Type B pancreatic cell (in vitro differentiated cells): ENCODE measurements at regions not wholly inside any gene's neighbourhood (a gene's known extent, or its start where the extent isn't known, plus 50 kb on each side); places are given as distances from the start of the nearest gene placed in this dataset.

ENCODE experiments used
- DNase-seq: peaks from one replicate; pipeline ENCODE4 v3.0.0; 2021; ENCODE audit warnings: mixed read lengths; ENCODE audit not compliant: unreplicated experiment; ENCODE audit errors: extremely low spot score
- H3K27ac Mint-ChIP-seq: 2 replicates; pipeline ENCODE4 v1.8.0; 2021; ENCODE audit warnings: mild to moderate bottlenecking, mixed read lengths
- H3K27me3 Mint-ChIP-seq: 2 replicates; pipeline ENCODE4 v1.8.0; 2021; ENCODE audit warnings: mixed read lengths
- H3K36me3 Mint-ChIP-seq: 2 replicates; pipeline ENCODE4 v1.8.0; 2021; ENCODE audit warnings: mixed read lengths
- H3K4me1 Mint-ChIP-seq: one replicate; pipeline ENCODE4 v1.8.0; 2021; ENCODE audit warnings: mixed read lengths; ENCODE audit not compliant: unreplicated experiment
- H3K4me3 Mint-ChIP-seq: 2 replicates; pipeline ENCODE4 v1.8.0; 2021; ENCODE audit warnings: mild to moderate bottlenecking, mixed read lengths
- H3K9me3 Mint-ChIP-seq: 2 replicates; pipeline ENCODE4 v1.8.0; 2021; ENCODE audit warnings: mixed read lengths
- CTCF ChIP-seq: fragments of 200-600 bp; sonication (generic); conservative IDR thresholded peaks from 2 replicates; pipeline ENCODE4 v1.5.0; 2021; ENCODE audit warnings: antibody characterized with exemption, mild to moderate bottlenecking

DNA sequence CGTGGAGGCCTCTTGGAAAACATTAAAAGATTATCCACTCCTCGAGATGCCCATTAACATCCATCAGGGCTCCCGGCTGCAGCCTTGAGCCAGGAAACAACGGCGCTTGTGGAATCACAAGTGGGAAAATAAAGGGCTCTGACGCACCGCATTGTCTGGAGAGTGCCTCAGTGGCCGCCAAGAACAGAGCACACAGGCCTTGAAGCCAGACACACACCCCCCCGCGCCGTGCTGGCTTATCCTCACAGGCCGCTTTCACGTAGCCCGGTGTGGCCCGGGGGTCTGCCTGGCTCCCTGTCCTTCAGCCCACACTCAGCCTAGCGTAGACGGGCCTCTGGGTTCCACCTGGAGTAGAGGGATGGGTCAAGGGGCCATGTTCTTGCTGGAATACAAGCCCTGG is 1020.5 kb downstream of the BRD1 start:
- Mint-ChIP-seq H3K36me3 (no peaks in the 10 kb centered on the region), H3K27me3 (peaks cover 9% of the 10 kb centered on the region), H3K4me3 (no peak overlapping the region), H3K27ac (no peak overlapping the region), H3K4me1 (peaks cover 6% of the 10 kb centered on the region), H3K9me3 (no peaks in the 10 kb centered on the region)
- no peak for TF ChIP-seq CTCF
- no peak for DNase-seq

- DNase-seq = no peak
- H3K4me3 Mint-ChIP-seq = no peak overlapping the region
- H3K4me1 Mint-ChIP-seq = peaks cover 6% of the 10 kb centered on the region
- no peaks in the 10 kb centered on the region for H3K36me3 Mint-ChIP-seq
- H3K27me3 Mint-ChIP-seq = peaks cover 8% of the 10 kb centered on the region
- H3K27ac Mint-ChIP-seq = no peak overlapping the region
- TF ChIP-seq CTCF = no peak
- no peaks in the 10 kb centered on the region for H3K9me3 Mint-ChIP-seq
Measured at GRCh38 chr22:48806227-48806781, 1021.4 kb downstream of the BRD1 start.

DNA sequence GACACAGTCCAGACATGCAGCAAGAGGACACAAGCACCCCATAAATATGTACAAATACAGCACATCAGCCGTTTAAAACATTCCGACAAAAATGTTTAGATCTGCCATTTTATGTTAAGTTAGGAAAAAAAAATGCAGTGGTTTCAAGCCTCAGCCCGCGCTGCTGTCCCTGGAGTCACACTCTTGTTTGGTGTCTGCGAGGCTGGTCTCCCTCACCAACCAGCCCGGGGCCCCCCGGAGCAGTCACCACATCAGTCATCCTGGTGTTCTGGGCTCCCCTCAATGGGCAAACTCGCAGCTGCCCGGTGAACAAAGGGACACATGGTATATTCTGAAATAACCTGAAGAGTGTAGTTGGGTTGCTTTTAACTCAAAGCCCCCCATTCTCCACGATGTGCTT is 1022.2 kb downstream of the BRD1 start:
- H3K27ac Mint-ChIP-seq = no peak overlapping the region
- no peaks in the 10 kb centered on the region for H3K36me3 Mint-ChIP-seq
- peaks cover 5% of the 10 kb centered on the region for H3K27me3 Mint-ChIP-seq
- TF ChIP-seq CTCF = no peak
- H3K4me1 Mint-ChIP-seq = peaks cover 6% of the 10 kb centered on the region
- no peak overlapping the region for H3K4me3 Mint-ChIP-seq
- no peak for DNase-seq
- H3K9me3 Mint-ChIP-seq = no peaks in the 10 kb centered on the region

GRCh38 chr22:48804811-48805301 is 1022.8 kb downstream of the BRD1 start:
- no peak overlapping the region for H3K27ac Mint-ChIP-seq
- TF ChIP-seq CTCF = no peak
- H3K9me3 Mint-ChIP-seq = no peaks in the 10 kb centered on the region
- H3K27me3 Mint-ChIP-seq = peaks cover 3% of the 10 kb centered on the region
- H3K4me3 Mint-ChIP-seq = no peak overlapping the region
- H3K36me3 Mint-ChIP-seq = no peaks in the 10 kb centered on the region
- DNase-seq = peak; percentile 63
- peaks cover 6% of the 10 kb centered on the region for H3K4me1 Mint-ChIP-seq

DNA sequence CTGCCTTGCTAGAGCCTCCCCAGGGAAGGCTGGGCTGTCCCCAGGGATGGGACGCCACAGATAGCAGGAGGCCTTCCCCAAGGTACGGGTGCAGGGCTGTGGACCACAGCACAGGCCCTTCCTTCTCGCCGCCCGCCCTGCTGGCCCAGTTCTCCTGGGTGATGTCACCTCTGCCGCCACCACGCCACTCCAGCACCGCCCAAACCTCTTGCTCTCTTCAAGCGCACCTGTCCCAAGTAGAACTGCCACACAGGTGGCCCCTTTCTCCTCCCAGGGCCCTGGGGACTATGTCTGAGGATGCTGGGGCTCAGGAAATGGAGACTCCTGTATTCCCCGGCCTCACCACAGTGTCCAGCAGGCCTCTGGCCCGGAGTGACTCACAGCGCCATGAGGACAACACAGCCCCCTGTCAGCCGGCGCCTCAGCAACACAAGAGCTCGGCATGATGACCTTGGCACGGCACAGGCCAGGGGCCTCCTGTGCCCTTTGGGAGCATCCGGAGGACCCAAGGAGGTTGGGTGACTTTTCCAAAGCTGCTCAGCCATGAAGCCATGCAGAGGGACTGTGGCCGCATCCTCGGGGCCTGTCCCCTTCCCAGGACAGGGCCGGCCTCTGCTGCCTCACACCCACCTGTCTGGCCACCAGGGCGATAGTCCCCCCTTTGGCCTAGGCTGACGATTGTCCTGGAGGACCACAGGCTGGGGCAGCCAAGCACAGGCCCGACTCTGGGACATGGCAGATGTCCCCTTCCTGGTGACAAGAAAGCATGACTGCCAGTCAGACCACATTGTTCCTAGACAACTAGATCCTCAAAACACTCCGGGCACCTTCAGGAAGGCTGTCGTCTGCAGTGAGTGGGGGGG is 1023.5 kb downstream of the BRD1 start:
- Mint-ChIP-seq H3K4me3 (no peak overlapping the region), H3K27ac (no peak overlapping the region), H3K9me3 (no peaks in the 10 kb centered on the region), H3K27me3 (peaks cover 3% of the 10 kb centered on the region), H3K4me1 (peaks cover 6% of the 10 kb centered on the region), H3K36me3 (no peaks in the 10 kb centered on the region)
- TF ChIP-seq CTCF = no peak
- no peak for DNase-seq
